Neural crest cell (in vitro differentiated cells): ENCODE measurements at regions not wholly inside any gene's neighbourhood (a gene's known extent, or its start where the extent isn't known, plus 50 kb on each side); places are given as distances from the start of the nearest gene placed in this dataset.
A peak's percentile ranks its signal among the peaks of the same experiment; 100 is the strongest.

Source experiments
- DNase-seq: peaks from one replicate; pipeline ENCODE4 v3.0.0; 2021; ENCODE audit warnings: low read depth, mixed read lengths, low spot score
- H3K27ac Mint-ChIP-seq: one replicate; pipeline ENCODE4 v1.8.0; 2021; ENCODE audit warnings: mild to moderate bottlenecking, mixed read lengths; ENCODE audit not compliant: unreplicated experiment
- H3K27me3 Mint-ChIP-seq: 2 replicates; pipeline ENCODE4 v1.8.0; 2021; ENCODE audit warnings: low read depth, mild to moderate bottlenecking, mixed read lengths
- H3K36me3 Mint-ChIP-seq: 2 replicates; pipeline ENCODE4 v1.8.0; 2021; ENCODE audit warnings: low read depth, mild to moderate bottlenecking, mixed read lengths
- H3K4me1 Mint-ChIP-seq: 2 replicates; pipeline ENCODE4 v1.8.0; 2021; ENCODE audit warnings: mixed read lengths
- H3K4me3 Mint-ChIP-seq: one replicate; pipeline ENCODE4 v1.8.0; 2021; ENCODE audit warnings: mild to moderate bottlenecking, mixed read lengths
- H3K9me3 Mint-ChIP-seq: 2 replicates; pipeline ENCODE4 v1.8.0; 2021; ENCODE audit warnings: mixed read lengths
- CTCF ChIP-seq: fragments of 200-600 bp; sonication (generic); conservative IDR thresholded peaks from 2 replicates; pipeline ENCODE4 v1.5.0; 2021; ENCODE audit warnings: antibody characterized with exemption, mild to moderate bottlenecking

GRCh38 chr16:85430523-85431421 lies 182.3 kb upstream of the GSE1 start:
- no peak overlapping the region for H3K27ac Mint-ChIP-seq
- no peak for DNase-seq
- TF ChIP-seq CTCF: no peak
- H3K36me3 Mint-ChIP-seq: no peaks in the 10 kb centered on the region
- no peaks in the 10 kb centered on the region for H3K4me1 Mint-ChIP-seq
- H3K4me3 Mint-ChIP-seq: no peak overlapping the region
- H3K27me3 Mint-ChIP-seq: peaks cover 11% of the 10 kb centered on the region
- no peaks in the 10 kb centered on the region for H3K9me3 Mint-ChIP-seq

DNA sequence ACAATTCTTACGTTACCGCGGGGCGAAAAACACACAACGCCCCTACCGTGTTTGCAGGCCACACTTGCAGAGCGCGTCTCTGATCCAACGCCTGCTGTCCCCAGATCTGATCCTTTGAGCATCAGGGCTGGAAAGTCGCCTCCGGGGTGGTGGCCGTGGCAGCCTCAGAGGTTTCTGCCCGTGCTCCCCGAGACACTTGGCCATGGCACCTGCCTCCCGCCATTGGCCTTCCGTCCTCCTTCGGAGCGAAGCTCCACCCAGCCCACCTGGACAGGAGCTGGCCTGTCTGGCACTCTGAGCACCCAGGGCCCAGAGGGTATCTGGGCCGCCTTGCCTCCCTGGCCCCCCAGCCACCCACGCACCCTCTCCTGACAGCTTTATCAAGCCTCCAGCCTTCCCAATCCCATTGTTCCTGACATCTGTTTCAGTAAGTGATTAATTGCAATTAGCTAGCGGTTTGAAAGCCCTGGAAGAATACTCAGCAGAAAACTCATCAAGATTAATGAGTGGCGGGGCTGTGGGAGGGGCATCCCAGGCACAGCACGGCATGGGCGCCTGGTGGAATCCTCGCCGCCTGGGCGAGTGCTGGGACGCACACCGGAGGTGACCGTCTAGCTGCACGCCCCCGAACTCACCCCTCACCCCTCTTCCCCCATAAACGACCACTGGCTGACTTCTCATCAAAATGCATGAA lies 181.5 kb upstream of the GSE1 start:
- H3K4me1 Mint-ChIP-seq: peaks cover 4% of the 10 kb centered on the region
- no peaks in the 10 kb centered on the region for H3K36me3 Mint-ChIP-seq
- no peak for DNase-seq
- H3K27ac Mint-ChIP-seq: no peak overlapping the region
- no peak overlapping the region for H3K4me3 Mint-ChIP-seq
- peaks cover 15% of the 10 kb centered on the region for H3K27me3 Mint-ChIP-seq
- TF ChIP-seq CTCF: no peak
- no peaks in the 10 kb centered on the region for H3K9me3 Mint-ChIP-seq

DNA sequence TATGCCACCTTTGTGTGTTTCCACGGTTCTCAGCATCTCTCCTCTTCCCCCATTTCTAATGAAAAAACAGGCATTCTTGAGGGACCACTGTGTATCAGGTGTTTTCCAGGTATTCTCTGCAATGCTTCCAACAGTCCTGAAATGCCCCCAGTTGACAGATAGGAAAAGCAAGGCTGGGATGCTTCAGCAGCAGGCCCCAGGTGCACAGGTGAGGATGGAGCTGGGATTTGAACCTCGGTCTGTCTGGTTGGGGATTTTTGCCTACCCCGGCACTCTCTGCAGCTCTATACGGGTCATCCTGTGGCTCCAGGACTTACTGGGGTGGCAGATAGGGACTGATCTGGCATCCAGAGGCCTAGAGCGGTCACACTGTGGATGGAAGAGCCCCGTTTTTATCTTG lies 180.5 kb upstream of the GSE1 start:
- no peak overlapping the region for H3K4me3 Mint-ChIP-seq
- no peak for DNase-seq
- peaks cover 10% of the 10 kb centered on the region for H3K4me1 Mint-ChIP-seq
- TF ChIP-seq CTCF: no peak
- H3K9me3 Mint-ChIP-seq: no peaks in the 10 kb centered on the region
- no peak overlapping the region for H3K27ac Mint-ChIP-seq
- no peaks in the 10 kb centered on the region for H3K36me3 Mint-ChIP-seq
- peaks cover 20% of the 10 kb centered on the region for H3K27me3 Mint-ChIP-seq

DNA sequence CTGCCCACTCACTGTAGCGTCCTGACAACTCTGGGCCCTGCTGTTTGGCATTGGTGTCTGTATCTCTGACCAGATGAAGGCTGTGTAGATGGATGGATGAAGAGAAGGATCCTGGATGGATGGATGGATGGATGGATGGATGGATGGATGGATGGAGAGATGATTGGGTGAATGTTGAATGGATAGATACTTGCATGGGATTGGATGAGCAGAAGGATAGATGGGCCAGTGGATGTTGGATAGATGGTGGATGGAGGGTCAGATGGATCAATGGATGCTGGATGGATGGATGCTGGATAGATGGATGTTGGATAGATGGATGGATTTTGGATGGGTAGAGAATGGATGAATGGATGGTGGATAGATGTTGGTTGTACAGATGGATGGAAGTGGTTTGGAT lies 179.6 kb upstream of the GSE1 start:
- Mint-ChIP-seq H3K27ac (peak overlapping the region; percentile 65), H3K36me3 (no peaks in the 10 kb centered on the region), H3K27me3 (peaks cover 22% of the 10 kb centered on the region), H3K4me3 (no peak overlapping the region), H3K4me1 (peaks cover 17% of the 10 kb centered on the region), H3K9me3 (no peaks in the 10 kb centered on the region)
- DNase-seq: no peak
- TF ChIP-seq CTCF: no peak

GRCh38 chr16:85435286-85435685 lies 177.8 kb upstream of the GSE1 start:
- Mint-ChIP-seq H3K27me3 (peaks cover 13% of the 10 kb centered on the region), H3K27ac (no peak overlapping the region), H3K4me3 (no peak overlapping the region), H3K4me1 (peaks cover 25% of the 10 kb centered on the region), H3K9me3 (no peaks in the 10 kb centered on the region), H3K36me3 (no peaks in the 10 kb centered on the region)
- no peak for TF ChIP-seq CTCF
- no peak for DNase-seq
